Heart left ventricle (tissue), 13 donors: ENCODE measurements at regions not wholly inside any gene's neighbourhood (a gene's known extent, or its start where the extent isn't known, plus 50 kb on each side); places are given as distances from the start of the nearest gene placed in this dataset.

Source experiments
- POLR2A ChIP-seq, 2 donors: fragments of 450-650 bp; IDR thresholded peaks; one replicate each; pipeline ENCODE4 v1.6.1; 2017; ENCODE audit warnings: antibody characterized with exemption in 2 of 2, mild to moderate bottlenecking in 2 of 2, moderate library complexity in 2 of 2
- TF ChIP-seq, protein P1 (sequence below), 12 donors: fragments of 200-600 bp; sonication (generic) in 4 of 12; IDR thresholded peaks; one replicate each; pipeline versions ENCODE4 v1.5.0 to v1.8.0; 2018 to 2022; ENCODE audit warnings: antibody characterized with exemption in 12 of 12, mild to moderate bottlenecking in 5 of 12
- donor health status: ischemic (EF 13 %, LVEDD 7.1; RV severe dilation, severe dysfunction).
- donor health status: DM: no; HTN: yes; CAD: no.
- donor health status: DM: no; HTN: no; CAD: no.
- donor health status: ischemic (EF 25% LVEDD 6.9; RV normal size, moderate dysfunction).
- donor health status: ischemic (EF 25% LVEDD 5.7; RV mildly dilated, moderate dysfunction).
- donor health status: ischemic (EF 35%, LVEDD 5.7; RV mildly dilated, moderate dysfunction).
- donor health status: nonischemic (EF 11% LVEDD 7.7; RV severe dilation, severe dysfunction).
- donor health status: DM: yes; HTN: yes; CAD: no.
- donor health status: PGD.
- donor health status: ischemic (EF 29% LVEDD 5.4; RV normal size, mild dysfunction).
- donor health status: nonischemic (EF 23%, LVEDD 6.1; RV moderate dilation, normal function).

DNA sequence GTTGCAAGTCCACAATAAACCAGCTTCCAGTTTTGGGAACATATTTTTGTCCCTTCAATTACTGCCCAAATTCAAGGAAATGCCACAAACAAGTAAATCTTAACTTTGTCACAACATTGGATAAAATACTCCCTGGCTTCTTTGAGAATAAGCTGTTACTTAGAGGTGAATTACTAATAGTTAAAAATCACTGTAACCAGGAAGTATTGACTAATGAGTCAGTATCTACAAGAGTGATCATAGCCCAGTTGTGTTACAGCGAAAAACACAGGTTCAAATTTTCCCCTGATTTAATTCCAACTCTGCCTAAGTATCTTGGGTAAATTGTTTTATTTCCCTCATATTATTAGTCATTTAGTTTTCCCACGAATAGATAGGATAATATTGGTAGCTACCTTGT, 291.2 kb upstream of the PPARGC1A start:
- TF ChIP-seq, protein P1, sequence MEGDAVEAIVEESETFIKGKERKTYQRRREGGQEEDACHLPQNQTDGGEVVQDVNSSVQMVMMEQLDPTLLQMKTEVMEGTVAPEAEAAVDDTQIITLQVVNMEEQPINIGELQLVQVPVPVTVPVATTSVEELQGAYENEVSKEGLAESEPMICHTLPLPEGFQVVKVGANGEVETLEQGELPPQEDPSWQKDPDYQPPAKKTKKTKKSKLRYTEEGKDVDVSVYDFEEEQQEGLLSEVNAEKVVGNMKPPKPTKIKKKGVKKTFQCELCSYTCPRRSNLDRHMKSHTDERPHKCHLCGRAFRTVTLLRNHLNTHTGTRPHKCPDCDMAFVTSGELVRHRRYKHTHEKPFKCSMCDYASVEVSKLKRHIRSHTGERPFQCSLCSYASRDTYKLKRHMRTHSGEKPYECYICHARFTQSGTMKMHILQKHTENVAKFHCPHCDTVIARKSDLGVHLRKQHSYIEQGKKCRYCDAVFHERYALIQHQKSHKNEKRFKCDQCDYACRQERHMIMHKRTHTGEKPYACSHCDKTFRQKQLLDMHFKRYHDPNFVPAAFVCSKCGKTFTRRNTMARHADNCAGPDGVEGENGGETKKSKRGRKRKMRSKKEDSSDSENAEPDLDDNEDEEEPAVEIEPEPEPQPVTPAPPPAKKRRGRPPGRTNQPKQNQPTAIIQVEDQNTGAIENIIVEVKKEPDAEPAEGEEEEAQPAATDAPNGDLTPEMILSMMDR (IDR thresholded peaks at IDR 0.05) = no peak
- TF ChIP-seq POLR2A (IDR thresholded peaks at IDR 0.05) = no peak
